ENCODE measurements at regions not wholly inside any gene's neighbourhood (a gene's known extent, or its start where the extent isn't known, plus 50 kb on each side); places are given as distances from the start of the nearest gene placed in this dataset.

DNA sequence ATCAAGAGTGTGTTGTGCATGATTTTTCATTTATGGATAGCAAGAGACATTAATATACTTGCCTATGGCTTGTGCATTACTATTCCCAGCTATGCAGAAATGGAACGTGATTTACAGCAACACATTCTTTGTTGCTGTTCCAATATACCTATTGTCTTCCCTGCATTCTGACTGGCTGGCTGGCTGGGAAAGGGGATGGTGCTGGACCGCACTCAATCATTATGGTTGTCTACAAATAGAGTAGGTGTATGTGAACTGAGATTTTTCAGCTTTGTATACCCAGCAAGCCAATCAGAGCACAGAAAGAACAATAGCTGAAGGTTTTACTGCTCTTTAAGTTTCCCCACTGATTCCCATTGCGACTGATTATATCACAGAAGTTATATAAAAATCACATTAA lies 167.5 kb downstream of the ATG4C start:
- Mint-ChIP-seq H3K27ac (no peak overlapping the region), H3K4me1 (ENCODE audit: low read depth) (no peaks in the 10 kb centered on the region), H3K9me3 (no peaks in the 10 kb centered on the region), H3K27me3 (peaks cover 9% of the 10 kb centered on the region), H3K36me3 (ENCODE audit: low read depth) (no peaks in the 10 kb centered on the region), H3K4me3 (no peak overlapping the region)
- CTCF ChIA-PET: interaction anchor here (1.0 to 1.2 kb wide), 2 partner anchors 40 to 45 kb away, joined by 3 to 4 read pairs; no protein-coding TSS in a partner anchor
- ATAC-seq (no peak), DNase-seq (no peak)
- no peak for TF ChIP-seq CTCF (IDR thresholded peaks at IDR 0.05)
- POLR2A ChIA-PET: no interaction called here
- intact Hi-C loops (cut with micrococcal nuclease): no loop called here

DNA sequence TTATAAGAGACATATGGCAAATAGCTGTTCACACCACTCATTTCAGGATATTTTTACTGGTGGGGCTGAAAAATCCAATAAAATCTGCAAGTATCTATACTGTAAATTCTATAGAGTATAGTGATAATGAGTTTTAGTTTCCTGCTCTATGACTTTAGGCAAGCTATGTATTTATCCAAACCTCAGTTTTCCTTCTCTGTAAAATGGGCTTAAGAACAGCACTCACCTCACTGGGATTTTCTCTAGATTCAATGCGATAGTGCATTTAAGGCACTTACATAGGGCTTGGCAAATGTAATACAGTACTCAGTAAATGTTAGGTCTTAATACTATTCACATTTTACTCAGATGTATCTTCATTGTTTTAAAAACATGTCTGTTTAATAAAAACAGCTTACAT lies 168.7 kb downstream of the ATG4C start:
- ChIA-PET CTCF (no interaction called here), POLR2A (no interaction called here)
- DNase-seq: no peak
- intact Hi-C loops (cut with micrococcal nuclease): no loop called here
- Mint-ChIP-seq H3K4me1 (ENCODE audit: low read depth) (no peaks in the 10 kb centered on the region), H3K36me3 (ENCODE audit: low read depth) (no peaks in the 10 kb centered on the region), H3K27me3 (peaks cover 9% of the 10 kb centered on the region), H3K4me3 (no peak overlapping the region), H3K9me3 (no peaks in the 10 kb centered on the region), H3K27ac (no peak overlapping the region)
- TF ChIP-seq CTCF (IDR thresholded peaks at IDR 0.05): no peak
- no peak for ATAC-seq

DNA sequence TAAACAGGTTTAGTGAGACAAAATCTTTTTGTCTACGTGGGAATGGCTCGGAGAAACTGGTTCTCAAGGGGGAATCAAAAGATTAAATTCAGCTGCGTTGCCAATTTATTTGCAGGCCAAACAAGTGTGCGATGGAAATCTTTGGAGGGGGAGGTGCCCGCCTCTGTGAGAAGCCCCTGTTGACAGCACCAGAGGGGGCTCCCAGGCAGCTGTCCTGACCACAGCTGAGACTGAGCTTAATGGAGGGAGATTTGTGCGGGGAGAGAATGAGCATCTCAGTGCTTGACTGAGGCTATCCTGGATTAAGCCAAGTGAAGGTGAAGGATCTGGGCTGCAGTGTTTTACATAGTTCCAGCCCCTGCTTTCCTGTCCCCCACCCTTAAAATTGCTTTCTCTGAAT lies 169.7 kb downstream of the ATG4C start:
- Mint-ChIP-seq H3K27me3 (peaks cover 11% of the 10 kb centered on the region), H3K27ac (no peak overlapping the region), H3K9me3 (no peaks in the 10 kb centered on the region), H3K4me1 (ENCODE audit: low read depth) (no peaks in the 10 kb centered on the region), H3K36me3 (ENCODE audit: low read depth) (no peaks in the 10 kb centered on the region), H3K4me3 (no peak overlapping the region)
- POLR2A ChIA-PET: no interaction called here
- CTCF ChIA-PET: interaction anchor here (1.2 kb wide), 1 partner anchor 10 kb away, joined by 3 read pairs; no protein-coding TSS in a partner anchor
- no peak for ATAC-seq
- no peak for DNase-seq
- intact Hi-C loops (cut with micrococcal nuclease): no loop called here
- no peak for TF ChIP-seq CTCF (IDR thresholded peaks at IDR 0.05)

DNA sequence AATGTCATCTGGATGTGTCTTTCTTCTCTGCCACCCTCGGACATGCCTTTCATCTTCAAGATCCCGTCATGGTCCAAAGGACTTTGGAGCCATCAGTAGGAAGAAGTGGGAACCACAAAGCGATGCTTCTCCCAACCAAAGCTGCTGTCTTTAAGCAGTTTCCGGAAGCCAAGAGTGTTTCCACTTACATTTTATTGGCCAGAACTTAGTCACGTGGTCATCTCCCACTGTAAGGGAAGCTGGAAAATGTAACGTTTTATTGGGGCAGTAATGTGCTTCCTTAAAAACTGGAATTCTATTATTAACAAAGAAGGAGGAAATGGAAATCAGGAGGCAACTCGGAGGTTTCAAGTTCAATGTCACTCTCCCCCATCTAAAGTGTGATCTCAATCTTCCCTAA lies 170.8 kb downstream of the ATG4C start:
- peaks cover 13% of the 10 kb centered on the region for H3K27me3 Mint-ChIP-seq
- no peaks in the 10 kb centered on the region for H3K4me1 Mint-ChIP-seq (ENCODE audit: low read depth)
- intact Hi-C loops (cut with micrococcal nuclease): no loop called here
- CTCF ChIA-PET: interaction anchor here (1.2 kb wide), 1 partner anchor 9 kb away, joined by 3 read pairs; no protein-coding TSS in a partner anchor
- ATAC-seq (no peak), DNase-seq (no peak)
- H3K9me3 Mint-ChIP-seq: no peaks in the 10 kb centered on the region
- no peak for TF ChIP-seq CTCF (IDR thresholded peaks at IDR 0.05)
- POLR2A ChIA-PET: no interaction called here
- no peaks in the 10 kb centered on the region for H3K36me3 Mint-ChIP-seq (ENCODE audit: low read depth)
- H3K27ac Mint-ChIP-seq: no peak overlapping the region
- H3K4me3 Mint-ChIP-seq: no peak overlapping the region

DNA sequence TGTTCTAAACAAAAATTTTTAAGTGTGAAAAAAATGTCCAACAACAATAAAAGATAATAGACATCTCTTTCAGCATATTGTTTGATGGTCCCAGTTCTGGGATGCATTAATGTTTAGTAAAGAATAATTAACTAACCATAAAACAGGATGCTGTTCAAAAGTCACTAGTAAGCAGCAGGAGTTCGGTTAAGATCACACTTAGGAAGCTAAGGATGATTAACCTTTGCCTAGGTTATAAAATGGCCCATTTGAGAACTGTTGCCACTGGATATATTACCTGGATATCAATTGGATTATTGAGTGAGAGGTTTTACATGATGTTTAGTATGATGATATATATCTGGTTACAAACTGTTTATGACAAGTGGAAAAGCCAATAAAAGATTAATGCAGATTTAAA lies 171.7 kb downstream of the ATG4C start:
- intact Hi-C loops (cut with micrococcal nuclease): no loop called here
- CTCF ChIA-PET: no interaction called here

More for the DNA sequence above, 171.7 kb downstream of the ATG4C start:
- Mint-ChIP-seq H3K27me3 (peaks cover 11% of the 10 kb centered on the region), H3K4me1 (ENCODE audit: low read depth) (no peaks in the 10 kb centered on the region), H3K9me3 (no peaks in the 10 kb centered on the region), H3K36me3 (ENCODE audit: low read depth) (no peaks in the 10 kb centered on the region), H3K27ac (no peak overlapping the region), H3K4me3 (no peak overlapping the region)
- no peak for TF ChIP-seq CTCF (IDR thresholded peaks at IDR 0.05)
- POLR2A ChIA-PET: no interaction called here
- ATAC-seq (no peak), DNase-seq (no peak)

Measured in activated CD8-positive, alpha-beta T cell treated with anti-CD3 and anti-CD28 coated beads for 36 hours (primary cell).